Activated T-helper 9 cell treated with anti-CD3 and anti-CD28 coated beads, Interleukin-2, amount 50 U/mL, for 16 hours (primary cell): ENCODE measurements at regions not wholly inside any gene's neighbourhood (a gene's known extent, or its start where the extent isn't known, plus 50 kb on each side); places are given as distances from the start of the nearest gene placed in this dataset.
"Not testable (repeated sequence)": the region's sequence is repeated elsewhere in the genome, so short reads cannot be mapped to it uniquely, and the experiment has no call there.

Source experiments
- DNase-seq: peaks from one replicate; pipeline ENCODE4 v3.0.0-alpha.2; 2020; ENCODE audit warnings: low read depth

DNA sequence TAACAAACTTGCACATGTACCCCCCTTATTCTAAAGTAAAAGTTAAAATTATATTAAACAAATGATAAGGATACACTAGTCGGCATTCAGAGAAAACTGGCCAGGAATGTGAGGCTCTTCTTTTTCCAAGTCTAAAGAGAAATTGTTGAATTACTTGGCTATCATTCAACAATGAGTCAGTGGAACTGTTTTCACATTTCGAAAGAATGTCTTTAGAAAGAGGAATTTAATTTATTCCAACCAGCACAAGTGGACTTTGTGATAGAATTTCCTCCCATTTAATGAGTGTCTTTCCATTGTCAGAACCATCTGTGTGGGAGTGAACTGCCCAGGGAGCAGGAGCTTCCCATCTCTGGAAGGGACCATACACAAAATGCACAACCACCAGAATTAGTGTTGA, 792.2 kb downstream of the EPHA4 start:
- DNase-seq, result no peak

- DNase-seq, result no peak
Observed at GRCh38 chr2:220781622-220782241, 790.4 kb downstream of the EPHA4 start.

DNA sequence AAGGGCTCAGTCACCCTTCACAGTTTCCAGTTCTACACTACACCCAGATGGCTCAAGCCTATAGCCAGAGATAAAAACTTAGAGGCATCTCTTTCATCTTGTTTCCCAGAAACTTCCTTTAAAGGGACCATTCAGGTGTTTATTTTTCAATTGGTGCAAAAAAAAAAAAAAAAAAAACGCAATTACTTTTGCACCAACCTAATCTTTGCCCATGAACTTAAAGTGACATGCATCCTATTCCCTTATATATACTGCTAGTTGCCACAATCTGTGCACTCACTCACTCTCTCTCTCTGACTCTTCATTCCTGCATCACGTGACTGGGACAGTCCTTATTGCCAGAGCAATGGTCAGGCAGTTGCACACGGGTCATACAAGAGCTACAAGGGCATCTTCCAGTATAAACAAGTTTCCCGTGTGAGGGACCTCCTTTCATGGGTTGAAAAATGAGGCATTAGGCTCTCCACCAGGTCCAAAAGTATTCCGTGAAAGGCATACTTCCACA, 789.4 kb downstream of the EPHA4 start:
- no peak for DNase-seq

DNA sequence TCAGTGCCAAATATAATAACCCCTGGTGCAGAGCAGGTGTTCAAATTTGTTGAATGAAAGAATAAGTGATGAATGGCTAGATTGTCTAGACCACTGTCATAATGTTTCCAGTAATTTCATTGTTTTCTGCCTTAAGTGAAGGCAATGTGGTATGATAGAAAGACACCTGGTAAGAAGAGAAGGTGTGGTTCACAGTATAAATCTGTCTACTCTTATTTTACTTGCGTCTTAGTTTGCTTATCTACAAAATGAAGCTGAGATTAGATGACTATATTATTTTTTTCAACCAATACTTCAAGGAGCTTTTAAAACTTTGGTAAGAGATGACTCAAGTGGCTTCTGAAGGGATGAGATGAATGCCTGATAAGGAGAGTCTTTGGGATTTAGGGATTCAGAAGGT, 788.4 kb downstream of the EPHA4 start:
- no peak for DNase-seq

- DNase-seq, result no peak
Observed at GRCh38 chr2:220785178-220785577, 786.9 kb downstream of the EPHA4 start.

DNA sequence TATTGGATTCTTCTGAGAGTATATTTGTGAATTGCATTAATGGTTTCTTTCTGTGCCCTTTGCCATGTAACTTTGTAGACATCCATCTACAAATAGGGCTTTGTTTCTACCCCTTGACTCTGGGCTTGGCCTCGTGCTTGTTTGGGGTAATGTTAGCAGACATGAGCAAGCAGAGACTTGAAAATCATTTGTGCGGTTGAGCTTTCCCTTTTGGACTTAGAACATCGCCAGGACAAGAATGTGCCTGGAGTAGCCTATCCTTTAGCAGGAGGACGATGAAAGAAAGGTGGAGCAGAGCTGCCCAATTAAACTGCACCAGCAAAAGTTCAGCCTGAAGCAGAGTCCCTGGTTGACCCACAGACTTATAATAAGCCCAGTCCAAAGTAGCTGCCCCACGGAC, 785.9 kb downstream of the EPHA4 start:
- DNase-seq, result no peak

- DNase-seq, result no peak
Observed at GRCh38 chr2:220787251-220787650, 784.9 kb downstream of the EPHA4 start.

GRCh38 chr2:220789961-220790360, 782.1 kb downstream of the EPHA4 start:
- DNase-seq, result no peak

DNA sequence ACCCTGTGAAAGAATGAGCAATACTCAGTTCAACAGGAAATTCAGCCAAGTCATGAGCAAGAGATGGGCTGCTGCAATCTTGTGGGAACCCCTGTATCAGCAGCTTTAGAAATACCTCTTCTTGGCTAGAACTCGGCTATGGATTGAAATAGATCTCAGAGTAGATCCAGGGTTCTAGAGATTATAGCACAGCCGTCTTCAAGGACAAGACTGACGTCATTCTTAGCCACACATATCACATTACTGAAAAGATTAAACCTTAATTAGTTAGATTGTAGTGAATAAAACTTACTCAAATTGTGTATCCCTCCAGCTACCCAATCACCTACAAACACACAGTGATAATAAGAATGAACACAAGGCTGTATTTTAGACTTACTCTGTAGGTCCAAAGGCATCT, 776.4 kb downstream of the EPHA4 start:
- DNase-seq, result no peak

DNA sequence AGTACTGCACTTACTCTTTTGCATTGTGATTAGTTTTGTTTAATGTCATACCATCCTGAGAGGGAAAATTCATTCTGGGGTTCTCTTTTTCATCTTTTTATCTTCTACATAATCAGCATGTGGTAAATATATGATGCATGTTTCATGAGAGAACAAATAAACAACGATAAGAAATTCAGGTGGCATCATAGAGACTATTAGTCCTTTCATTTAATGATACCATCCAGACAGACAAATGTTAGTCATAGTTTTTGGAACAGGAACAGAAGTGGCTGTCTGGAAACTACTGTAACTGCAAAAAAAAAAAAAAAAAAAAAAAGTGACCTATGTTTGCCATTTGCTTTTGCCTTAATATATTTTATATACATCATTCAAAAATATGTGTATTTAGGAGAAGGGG, 761.0 kb downstream of the EPHA4 start:
- DNase-seq, result no peak

DNA sequence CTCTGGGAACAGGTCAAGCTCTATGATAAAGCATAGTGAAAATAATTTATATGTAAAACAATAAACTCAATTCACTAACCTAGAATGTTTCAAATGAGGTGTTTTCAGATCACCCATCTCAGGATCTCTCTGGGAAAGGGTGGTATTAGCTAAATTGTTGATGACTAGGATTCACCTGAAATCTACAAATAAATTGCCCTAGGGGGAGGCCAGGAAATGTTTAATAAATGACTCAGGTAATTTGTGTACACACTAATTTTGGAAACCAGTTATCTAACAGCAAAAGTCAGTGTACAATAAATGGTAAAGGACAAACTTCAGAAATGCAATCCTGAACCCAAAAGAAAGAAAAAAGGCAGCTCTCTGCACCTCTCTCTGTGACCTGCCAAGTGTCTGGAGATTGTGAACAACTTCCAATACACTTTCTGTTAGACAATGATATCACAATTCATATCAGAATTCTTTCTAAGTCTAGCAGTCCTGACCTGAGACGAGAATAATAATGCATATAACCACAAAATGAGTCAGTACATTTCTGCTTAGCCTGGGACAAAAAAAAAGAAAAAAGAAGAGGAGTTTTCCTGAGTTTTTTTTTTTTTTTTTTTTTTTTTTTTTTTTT, 760.0 kb downstream of the EPHA4 start:
- no peak for DNase-seq

DNA sequence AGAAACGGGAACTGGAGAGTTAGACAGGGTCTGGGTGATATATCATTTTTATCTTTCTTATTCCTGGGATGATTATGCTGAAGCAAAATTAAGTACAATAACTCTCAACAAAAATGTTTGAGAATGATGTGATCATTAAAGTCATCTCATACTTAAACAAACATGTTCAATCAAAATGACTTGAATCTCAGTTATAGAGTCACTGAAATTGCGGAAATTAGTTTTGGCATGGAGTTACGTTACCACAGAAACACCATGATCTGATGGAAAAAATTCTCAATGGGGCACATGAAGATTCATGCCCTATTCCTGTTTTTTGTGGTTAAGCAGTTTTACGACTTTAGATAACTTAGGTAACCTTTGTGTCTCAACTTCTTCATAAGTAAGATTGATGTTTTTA, 757.7 kb downstream of the EPHA4 start:
- no peak for DNase-seq

- DNase-seq, result no peak
Observed at GRCh38 chr2:220815698-220816097, 756.4 kb downstream of the EPHA4 start.

GRCh38 chr2:220821683-220822082, 750.4 kb downstream of the EPHA4 start:
- DNase-seq, result no peak

- not testable (repeated sequence) for DNase-seq
Observed at GRCh38 chr2:220823590-220823989, 748.5 kb downstream of the EPHA4 start.

DNA sequence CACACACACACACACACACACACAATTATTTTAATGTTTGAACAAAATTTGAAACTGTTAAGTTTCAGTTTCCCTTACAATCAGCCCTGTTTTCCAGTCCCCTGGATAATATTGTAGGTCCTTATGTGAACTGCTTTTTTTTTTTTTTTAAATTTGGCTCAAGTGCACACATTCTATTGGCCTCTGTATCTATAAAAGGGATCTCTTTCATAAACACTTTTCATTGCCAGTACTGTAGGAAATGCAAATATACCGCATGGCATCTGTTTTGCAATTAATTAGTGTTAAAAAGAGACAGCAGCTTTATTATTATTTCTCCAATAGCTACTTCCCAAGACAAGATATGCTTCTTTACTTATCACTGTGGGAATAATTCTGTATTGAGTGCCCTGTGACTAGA, 738.7 kb downstream of the EPHA4 start:
- no peak for DNase-seq

- no peak for DNase-seq
Observed at GRCh38 chr2:220835583-220835982, 736.5 kb downstream of the EPHA4 start.

DNA sequence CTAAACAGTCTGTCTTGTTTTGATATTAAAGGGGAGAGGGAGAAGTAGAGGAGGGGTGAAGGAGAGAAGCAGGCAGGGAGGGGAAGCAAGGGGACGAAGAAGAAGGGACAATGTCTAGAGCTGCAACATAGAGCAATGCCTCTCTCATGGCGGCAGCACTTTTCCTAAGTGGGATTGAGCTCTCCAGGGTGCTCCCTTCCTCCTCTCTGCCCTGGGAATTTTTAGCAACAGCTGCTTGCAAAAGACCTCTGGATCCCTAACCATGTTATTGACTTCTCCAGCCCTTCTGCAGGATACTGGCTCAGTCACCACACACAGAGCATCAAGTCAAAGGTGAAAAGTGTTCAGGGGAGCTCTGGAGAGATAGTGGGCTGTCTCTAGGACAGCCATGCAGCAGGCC, 734.9 kb downstream of the EPHA4 start:
- DNase-seq, result no peak

- no peak for DNase-seq
Observed at GRCh38 chr2:220842901-220843665, 729.0 kb downstream of the EPHA4 start.

GRCh38 chr2:220845766-220846273, 726.3 kb downstream of the EPHA4 start:
- DNase-seq, result no peak

- DNase-seq, result no peak
Observed at GRCh38 chr2:220847006-220847405, 725.1 kb downstream of the EPHA4 start.

- no peak for DNase-seq
Observed at GRCh38 chr2:220847589-220847988, 724.5 kb downstream of the EPHA4 start.

DNA sequence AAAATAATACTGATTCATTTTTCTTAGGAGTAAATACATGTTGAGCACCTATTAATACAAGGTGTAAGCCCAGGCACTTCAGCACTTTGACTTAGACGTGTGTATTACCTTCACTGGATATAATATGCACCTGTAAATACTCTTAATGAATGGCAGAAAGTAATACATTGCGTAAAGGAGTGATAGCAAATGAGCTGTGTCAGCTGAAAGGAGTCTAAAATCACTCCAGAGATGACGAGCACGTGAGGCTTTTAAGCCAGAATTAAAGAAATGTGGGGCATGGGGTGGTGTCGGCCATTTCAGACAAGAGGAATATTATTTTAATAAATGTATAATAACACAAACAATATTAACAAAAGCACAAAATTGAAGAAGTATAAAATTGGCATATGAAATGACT, 722.7 kb downstream of the EPHA4 start:
- DNase-seq, result no peak
